KOPT-K1 (cell line): ENCODE measurements at regions not wholly inside any gene's neighbourhood (a gene's known extent, or its start where the extent isn't known, plus 50 kb on each side); places are given as distances from the start of the nearest gene placed in this dataset.

ENCODE experiments used
- H3K27ac ChIP-seq: fragments of 200-600 bp; sonication (generic); 2 replicates; pipeline ENCODE4 v1.5.1; 2016; ENCODE audit warnings: antibody characterized with exemption, mild to moderate bottlenecking, low read depth, low read length; ENCODE audit not compliant: poor library complexity, severe bottlenecking
- H3K36me3 ChIP-seq: fragments of 200-600 bp; sonication (generic); 2 replicates; pipeline ENCODE4 v1.5.1; 2017; ENCODE audit warnings: antibody characterized with exemption, mild to moderate bottlenecking, low read length, moderate library complexity; ENCODE audit not compliant: insufficient read depth
- H3K9me3 ChIP-seq: fragments of 200-600 bp; sonication (generic); 2 replicates; pipeline ENCODE4 v1.5.1; 2017; ENCODE audit warnings: antibody characterized with exemption, low read length, mild to moderate bottlenecking; ENCODE audit not compliant: insufficient read depth, poor library complexity, severe bottlenecking

DNA sequence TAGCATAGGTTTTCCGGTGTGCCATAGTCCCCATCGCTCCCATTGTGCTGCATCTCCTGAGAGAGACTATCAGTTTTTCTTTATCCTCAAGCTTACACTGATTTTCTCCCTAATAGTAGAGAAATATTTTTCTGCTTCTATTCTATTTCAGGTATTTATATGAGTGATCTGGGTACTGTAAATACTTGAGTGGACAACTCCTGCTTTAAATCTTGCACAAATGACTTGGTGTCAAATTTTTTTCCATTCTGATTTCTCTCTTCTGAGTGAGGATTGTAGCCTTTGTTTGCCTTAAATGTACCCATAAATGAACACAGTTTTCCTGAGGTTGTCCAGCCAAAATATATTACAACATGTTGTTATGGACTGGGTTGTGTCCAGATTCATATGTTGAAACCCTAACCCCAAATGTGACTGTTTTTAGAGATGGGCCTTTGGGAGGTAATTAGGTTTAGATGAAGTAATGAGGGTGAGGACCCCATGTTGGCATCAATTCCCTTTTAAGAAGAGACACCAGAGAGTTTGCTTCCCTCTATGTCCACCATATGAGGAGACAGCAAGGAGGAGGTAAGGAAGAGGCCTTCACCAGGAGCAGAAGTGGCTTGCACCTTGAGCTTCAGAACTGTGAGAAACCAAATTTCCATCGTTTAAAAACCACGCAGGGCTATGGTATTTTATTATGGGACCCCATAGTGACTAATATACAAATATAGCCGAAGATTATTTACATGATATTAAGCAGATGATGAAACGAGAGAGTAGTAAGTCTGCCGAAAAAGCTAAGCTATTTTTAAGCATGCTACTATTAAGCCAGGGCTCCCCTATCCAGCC lies 336.4 kb upstream of the MPDZ start:
- no peak overlapping the region for H3K27ac ChIP-seq

DNA sequence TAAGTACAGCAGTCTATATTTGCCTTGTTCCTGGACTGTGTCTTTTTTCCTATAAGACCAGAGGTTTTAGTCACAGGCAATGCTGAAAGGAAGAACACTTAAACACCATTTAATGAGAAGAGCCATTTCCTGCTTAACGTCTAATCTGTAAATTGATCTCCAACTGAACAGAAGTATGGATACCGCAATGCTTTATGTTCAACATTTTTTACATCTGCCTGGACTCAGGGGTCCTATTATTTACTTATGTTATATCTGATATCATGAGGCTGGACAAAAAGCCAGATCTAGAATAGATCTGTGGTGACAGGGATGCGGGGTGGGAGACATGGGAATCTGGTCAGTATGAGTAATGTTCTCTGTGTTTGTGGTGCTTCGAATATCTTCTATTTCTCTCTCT lies 334.6 kb upstream of the MPDZ start:
- no peaks in the 10 kb centered on the region for H3K36me3 ChIP-seq
- H3K9me3 ChIP-seq = no peaks in the 10 kb centered on the region
- H3K27ac ChIP-seq = no peak overlapping the region

More for the DNA sequence above, 336.4 kb upstream of the MPDZ start:
- Histone ChIP-seq H3K9me3 (no peaks in the 10 kb centered on the region), H3K36me3 (no peaks in the 10 kb centered on the region)

DNA sequence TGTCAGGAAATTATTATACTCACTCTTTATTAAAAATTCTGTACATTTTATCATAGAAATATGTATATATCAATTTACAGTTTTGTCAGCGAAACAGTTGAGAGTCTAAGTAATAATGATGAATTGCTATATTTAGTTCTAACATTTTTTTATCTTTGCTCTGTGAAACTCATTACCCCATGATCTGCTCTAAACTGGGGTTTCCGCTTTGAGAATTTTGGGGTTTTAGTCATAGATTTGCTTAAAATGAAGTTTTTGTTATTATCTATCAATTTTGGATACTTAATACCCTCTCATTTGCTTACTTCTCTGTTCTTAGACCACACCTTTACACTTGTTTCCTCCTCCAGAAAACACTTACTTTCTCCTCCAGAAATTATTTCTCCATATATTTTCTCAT lies 333.8 kb upstream of the MPDZ start:
- Histone ChIP-seq H3K9me3 (no peaks in the 10 kb centered on the region), H3K27ac (no peak overlapping the region), H3K36me3 (no peaks in the 10 kb centered on the region)

DNA sequence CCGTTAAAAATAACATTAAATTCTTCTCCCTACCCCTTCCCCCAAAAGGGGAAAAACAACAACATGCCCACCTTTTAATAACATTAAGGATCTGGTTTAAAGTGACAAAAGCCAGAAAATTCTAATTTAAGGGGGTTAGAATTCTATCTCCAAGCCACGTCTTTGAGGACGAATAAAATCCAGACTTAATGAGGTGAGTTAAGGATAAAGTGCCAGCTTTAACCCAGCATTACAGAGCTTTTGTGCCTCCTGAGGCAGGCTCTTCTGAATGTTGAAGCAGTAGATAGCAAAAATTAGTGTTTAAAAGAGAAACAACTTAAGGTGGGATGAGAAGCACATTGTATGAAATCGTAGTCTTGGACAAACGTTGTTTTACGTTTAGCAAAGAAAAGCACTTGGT lies 329.0 kb upstream of the MPDZ start:
- no peak overlapping the region for H3K27ac ChIP-seq
- no peaks in the 10 kb centered on the region for H3K9me3 ChIP-seq
- no peaks in the 10 kb centered on the region for H3K36me3 ChIP-seq

DNA sequence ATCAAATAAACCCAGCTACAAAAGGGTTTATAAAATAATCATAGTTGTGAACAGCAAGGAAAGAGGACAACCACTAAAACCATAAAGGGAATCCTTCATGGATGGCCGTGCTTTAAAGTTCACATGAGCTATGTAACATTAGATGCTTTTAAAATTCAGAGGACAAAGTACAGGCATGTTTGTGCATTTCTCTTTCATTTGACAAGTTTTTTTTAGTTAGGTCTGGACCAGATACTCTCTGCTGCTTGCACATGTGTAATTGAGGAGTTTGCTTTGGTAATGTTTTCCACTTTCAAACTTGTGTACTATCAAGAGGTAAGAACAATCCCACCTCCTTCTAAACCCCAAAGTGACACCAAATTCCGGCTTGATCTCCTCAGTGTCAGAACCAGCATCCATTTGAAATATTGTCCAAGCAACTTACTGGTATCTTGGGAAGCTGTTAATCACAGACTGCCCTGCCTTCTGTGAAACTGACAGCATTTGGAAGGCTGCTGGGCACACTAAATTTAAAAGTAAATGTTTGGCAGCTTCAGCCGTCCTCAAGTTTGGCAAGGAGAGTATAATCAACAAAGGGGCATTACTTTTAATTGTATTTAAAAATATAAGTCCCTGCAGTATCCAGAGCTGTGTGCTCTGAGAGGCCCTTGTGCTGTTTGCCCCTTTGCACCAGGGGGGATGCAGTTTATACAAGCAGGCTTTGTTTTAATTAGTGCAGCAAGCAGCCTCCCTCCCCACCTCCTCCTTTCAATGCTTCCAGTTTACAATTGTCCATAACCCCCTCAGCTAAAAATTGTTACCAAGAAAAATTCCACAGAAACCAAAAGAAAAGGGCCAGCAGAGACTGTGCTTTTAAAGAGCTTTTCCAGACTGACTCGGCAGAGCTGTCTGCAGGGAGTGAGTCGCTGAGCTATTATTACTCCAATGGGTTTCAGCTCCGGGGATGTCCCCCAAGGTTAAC lies 328.3 kb upstream of the MPDZ start:
- no peaks in the 10 kb centered on the region for H3K9me3 ChIP-seq
- no peaks in the 10 kb centered on the region for H3K36me3 ChIP-seq
- no peak overlapping the region for H3K27ac ChIP-seq

DNA sequence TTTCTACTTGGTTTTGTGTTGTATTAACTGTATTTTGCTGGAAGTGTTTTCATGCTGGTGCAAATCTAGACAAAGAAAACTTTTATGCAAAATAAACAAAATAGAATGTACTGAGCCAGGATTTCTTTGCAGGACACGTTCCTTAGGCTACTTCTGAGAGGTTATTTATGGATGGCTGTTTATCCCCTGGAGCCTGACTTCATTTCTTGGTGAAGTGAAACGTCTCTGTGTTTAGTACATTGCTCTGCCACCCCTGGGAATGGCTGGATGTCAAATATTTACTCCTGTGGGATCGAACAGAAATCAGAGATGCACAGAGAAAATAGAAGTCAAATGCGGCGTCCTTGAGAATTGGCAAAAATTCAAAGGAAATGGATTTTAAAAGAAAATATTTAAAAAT lies 327.1 kb upstream of the MPDZ start:
- no peaks in the 10 kb centered on the region for H3K9me3 ChIP-seq
- H3K27ac ChIP-seq = no peak overlapping the region
- no peaks in the 10 kb centered on the region for H3K36me3 ChIP-seq

DNA sequence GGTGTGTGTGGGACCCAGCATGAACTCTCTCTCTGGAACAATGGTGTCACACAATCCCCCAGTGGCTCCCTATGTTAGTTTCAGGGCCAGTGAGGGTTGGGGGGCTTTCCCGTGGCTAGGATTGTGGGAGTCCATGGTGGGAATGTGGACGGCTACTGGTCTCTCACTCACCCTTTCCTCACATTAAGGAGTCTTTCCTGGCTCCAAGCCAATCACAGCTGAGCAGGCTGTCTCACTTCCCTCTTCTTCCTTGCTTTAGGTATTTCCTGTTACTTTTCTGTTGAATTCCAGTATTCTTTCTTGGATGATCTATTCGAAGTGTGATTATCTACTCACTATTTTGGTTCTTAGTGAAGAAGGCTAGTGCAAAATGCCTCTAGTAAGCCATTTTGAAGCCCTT lies 324.4 kb upstream of the MPDZ start:
- Histone ChIP-seq H3K27ac (no peak overlapping the region), H3K9me3 (no peaks in the 10 kb centered on the region), H3K36me3 (no peaks in the 10 kb centered on the region)

DNA sequence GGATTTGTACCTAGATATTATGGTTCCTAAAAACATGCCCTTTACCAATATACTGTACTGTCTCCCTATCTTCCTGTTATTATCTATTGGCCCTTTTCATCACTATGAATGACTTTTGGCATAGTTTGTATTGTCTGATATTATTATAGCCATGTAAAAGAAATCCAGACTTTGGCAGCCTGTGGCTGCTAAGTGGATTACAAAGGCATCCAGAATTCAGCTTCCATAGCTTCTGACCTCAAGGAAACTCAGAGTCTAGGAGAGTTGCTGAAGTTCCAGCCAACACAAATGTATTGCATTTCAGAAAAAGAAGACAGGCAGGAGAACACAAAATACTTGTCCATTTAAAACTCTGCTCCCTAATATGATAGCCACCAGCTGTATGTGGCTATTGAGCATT lies 319.2 kb upstream of the MPDZ start:
- Histone ChIP-seq H3K36me3 (no peaks in the 10 kb centered on the region), H3K9me3 (no peaks in the 10 kb centered on the region), H3K27ac (no peak overlapping the region)

DNA sequence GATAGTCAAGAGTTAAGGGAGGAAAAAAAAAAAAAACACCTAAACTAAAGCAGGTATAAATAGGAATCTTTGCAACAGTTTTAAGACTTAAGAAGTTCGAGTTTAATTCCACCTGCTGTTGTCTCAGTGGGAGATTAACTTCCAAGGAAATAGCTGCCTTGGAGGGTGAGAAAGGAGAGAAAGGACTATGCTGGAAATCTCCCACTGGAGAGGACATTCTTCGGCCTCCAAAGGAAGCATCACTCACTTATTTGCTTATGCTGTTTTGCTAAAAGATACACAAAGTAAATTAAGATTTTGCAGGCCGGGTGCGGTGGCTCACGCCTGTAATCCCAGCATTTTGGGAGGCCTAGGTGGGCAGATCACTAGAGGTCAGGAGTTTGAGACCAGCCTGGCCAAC lies 317.9 kb upstream of the MPDZ start:
- no peaks in the 10 kb centered on the region for H3K36me3 ChIP-seq
- H3K9me3 ChIP-seq = no peaks in the 10 kb centered on the region
- no peak overlapping the region for H3K27ac ChIP-seq

DNA sequence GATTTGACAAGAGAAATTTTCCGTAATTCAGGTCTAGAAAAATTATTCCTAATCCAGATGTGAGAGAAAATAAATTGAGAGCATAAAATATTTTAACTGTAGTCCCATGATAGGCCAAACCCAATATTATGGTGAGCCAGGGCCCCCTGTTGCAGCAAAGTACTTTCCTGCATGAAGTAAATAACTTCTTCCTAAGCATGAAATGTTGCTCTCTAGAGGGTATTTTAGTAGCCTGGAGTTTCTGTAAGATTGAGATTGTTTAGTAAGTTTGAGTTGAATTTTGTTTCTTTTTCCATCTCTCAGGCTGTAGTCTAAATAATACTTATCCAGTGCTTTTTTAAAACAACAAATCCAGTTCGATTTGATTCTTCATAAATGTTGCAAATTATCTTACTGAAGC lies 317.5 kb upstream of the MPDZ start:
- no peaks in the 10 kb centered on the region for H3K9me3 ChIP-seq
- H3K27ac ChIP-seq = no peak overlapping the region

DNA sequence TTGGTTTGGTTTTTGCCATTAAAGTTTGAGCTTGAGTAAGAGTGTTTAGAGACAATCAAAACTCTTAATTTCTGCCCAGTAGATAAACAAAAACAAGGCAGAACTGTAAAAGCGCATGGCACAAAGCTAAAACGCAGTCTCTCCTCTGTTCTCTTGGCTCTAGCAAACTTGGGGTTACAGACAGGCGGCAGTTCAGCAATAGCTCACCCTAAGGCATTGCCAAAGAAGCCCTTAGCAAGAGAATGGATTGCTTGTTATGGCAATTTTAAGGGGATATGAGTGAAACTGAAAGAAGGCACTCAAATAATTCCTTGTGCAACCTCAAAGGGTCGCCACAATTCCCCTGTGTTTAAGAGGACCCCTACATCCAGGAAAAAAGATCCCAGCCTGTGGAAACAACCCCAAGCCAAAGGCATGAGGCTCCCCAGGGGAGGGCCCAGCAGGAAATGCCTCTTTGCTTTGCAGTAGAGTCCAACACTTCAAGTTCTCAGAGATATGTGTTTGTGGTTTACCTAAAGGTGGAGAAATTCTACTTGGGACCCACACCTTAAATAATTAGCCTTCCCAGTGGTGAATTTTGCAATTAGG lies 317.0 kb upstream of the MPDZ start:
- no peak overlapping the region for H3K27ac ChIP-seq
- H3K36me3 ChIP-seq = no peaks in the 10 kb centered on the region
- H3K9me3 ChIP-seq = no peaks in the 10 kb centered on the region

More for the DNA sequence above, 317.5 kb upstream of the MPDZ start:
- no peaks in the 10 kb centered on the region for H3K36me3 ChIP-seq

DNA sequence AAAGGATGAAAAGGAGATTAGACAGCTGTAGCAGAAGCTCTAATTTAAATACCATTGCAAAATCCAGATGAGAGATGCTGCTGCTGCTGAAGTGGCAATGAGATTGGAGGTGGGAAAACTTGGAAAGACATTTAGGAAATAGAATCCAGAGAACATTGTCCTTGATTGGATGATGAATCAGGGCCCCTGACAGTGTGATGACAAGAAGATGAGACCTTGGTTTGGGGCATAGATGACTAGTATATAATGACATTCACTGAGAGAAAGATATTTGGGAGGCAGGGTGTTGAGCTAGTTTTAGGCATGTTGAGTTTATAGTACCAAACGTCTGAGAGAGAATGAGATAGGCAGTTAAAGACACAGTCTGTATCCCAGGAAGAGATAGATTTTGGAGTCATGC lies 311.5 kb upstream of the MPDZ start:
- Histone ChIP-seq H3K9me3 (no peaks in the 10 kb centered on the region), H3K27ac (no peak overlapping the region), H3K36me3 (no peaks in the 10 kb centered on the region)

DNA sequence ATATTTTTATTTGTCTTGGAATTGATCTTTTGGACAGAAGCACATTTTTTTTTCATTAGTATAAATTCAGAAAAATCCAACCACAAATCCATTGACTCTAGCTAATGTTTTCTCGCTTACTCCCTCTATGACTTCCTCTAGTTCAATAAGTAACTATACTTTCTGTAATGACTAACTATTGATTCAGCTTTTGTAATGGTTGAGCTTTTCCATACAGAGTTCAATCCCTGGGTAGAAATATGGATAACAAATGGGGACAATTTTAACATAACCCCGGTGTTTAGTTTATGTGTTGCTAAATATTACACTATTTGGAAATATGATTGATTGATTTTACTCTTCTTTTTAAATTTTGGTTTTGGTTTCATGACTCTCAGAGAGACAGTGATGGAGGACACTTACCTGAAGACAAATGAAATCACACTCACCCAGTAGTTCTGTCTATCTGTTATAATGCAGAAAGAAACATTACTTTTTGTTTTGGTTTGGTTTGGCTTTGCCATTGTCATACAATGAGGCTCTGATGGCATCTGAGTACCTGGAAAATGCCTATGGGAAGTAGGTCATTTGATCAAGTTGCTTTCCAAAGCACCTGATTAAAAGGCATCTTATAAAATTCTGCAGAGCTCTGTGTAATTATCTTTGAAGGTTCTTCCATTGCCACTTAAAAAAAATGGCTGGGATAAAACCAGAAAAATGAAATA lies 309.7 kb upstream of the MPDZ start:
- no peak overlapping the region for H3K27ac ChIP-seq
- H3K36me3 ChIP-seq = no peaks in the 10 kb centered on the region
- no peaks in the 10 kb centered on the region for H3K9me3 ChIP-seq

DNA sequence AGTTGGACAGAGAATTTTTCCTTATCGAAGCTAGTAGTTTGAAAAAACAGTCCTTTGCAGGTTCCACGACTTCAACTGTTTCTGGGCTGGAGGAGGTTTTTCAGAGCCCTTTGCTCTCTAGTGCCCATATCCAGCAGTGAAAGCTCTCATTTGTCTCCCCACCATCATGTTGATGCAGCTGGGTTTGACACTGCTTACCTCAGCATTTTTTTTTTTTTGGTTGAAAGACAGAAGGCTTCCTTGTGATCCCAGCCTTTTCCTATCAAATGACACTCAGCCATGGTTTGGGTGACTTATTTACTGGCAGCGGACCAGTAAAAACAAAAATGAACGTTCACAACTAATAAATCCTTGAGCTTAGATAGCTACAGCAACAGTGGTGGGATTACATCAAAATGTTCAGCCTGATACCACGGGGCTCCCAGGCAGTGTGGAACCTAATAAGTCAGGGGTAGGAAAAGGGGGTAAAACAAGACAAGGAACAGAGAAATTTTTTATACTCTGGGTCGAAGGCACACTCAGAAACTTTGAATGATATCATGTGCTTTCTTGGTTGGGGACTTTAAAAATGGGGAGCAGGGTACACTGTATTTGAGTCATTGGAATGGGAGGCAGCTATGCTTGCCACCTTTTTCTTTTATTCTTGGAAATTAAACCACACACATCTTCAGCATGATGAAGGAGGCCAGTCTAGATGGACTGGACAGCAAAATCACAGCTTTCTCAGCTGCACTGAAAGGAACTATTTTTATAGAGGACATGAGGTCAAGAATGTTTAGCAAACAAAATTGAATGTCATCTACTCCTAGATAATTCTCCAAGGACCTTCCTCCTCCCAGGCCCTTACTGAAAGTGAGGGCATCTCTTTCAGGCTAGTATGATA lies 308.9 kb upstream of the MPDZ start:
- Histone ChIP-seq H3K9me3 (no peaks in the 10 kb centered on the region), H3K36me3 (no peaks in the 10 kb centered on the region)

More for the DNA sequence above, 308.9 kb upstream of the MPDZ start:
- no peak overlapping the region for H3K27ac ChIP-seq
